H1 (cell line): ENCODE measurements at regions not wholly inside any gene's neighbourhood (a gene's known extent, or its start where the extent isn't known, plus 50 kb on each side); places are given as distances from the start of the nearest gene placed in this dataset.

Experiments used
- CTCF ChIA-PET: fragments of 300-600 bp; sonication (Branson Sonifier 250); formaldehyde crosslinking; loops from one replicate; lab custom pipeline; 2021; ENCODE audit not compliant: partially characterized antibody; lab: Charles Lee
- POLR2A ChIA-PET: fragments of 300-600 bp; sonication (Branson Sonifier 250); formaldehyde crosslinking; loops from one replicate; lab custom pipeline; 2021; ENCODE audit warnings: inconsistent platforms; ENCODE audit not compliant: partially characterized antibody; lab: Charles Lee
- DNase-seq, 2 experiments: peaks; one replicate each; pipeline versions ENCODE4 v3.0.0 to v3.0.0-alpha.2; 2010 to 2022; ENCODE audit warnings: low spot score in 2 of 2, low read depth in 1 of 2, mixed read lengths in 1 of 2
- FAIRE-seq: peaks from 2 replicates; lab custom pipeline; 2011; peaks lifted over from hg19 to GRCh38; lab: Jason Lieb, UNC
- H2AFZ ChIP-seq: 2 replicates; pipeline ENCODE4 v1.8.1; 2012; ENCODE audit warnings: low read length, inconsistent platforms
- H2AK5ac ChIP-seq: 2 replicates; pipeline ENCODE4 v1.6.1; 2013; ENCODE audit warnings: low read depth, low read length
- H2BK120ac ChIP-seq: replicated peaks from 2 replicates; pipeline ENCODE3; 2013; ENCODE audit warnings: low read depth, low read length, inconsistent platforms
- H2BK12ac ChIP-seq: 2 replicates; pipeline ENCODE4 v1.6.1; 2013; ENCODE audit warnings: low read depth, low read length
- H2BK15ac ChIP-seq: 2 replicates; pipeline ENCODE4 v1.6.1; 2013; ENCODE audit warnings: low read length
- H2BK20ac ChIP-seq: 2 replicates; pipeline ENCODE4 v1.6.1; 2013; ENCODE audit warnings: low read length
- H2BK5ac ChIP-seq: 2 replicates; pipeline ENCODE4 v1.6.1; 2013; ENCODE audit warnings: low read depth, low read length
- H3K14ac ChIP-seq: 2 replicates; pipeline ENCODE4 v1.6.1; 2013; ENCODE audit warnings: inconsistent platforms; ENCODE audit not compliant: insufficient read length
- H3K18ac ChIP-seq: 2 replicates; pipeline ENCODE4 v1.6.1; 2013; ENCODE audit warnings: low read length; ENCODE audit errors: extremely low read depth
- H3K23ac ChIP-seq: 2 replicates; pipeline ENCODE4 v1.6.1; 2013; ENCODE audit warnings: inconsistent platforms; ENCODE audit not compliant: insufficient read length
- H3K23me2 ChIP-seq: 2 replicates; pipeline ENCODE4 v1.6.1; 2013; ENCODE audit warnings: low read depth, low read length
- H3K27ac ChIP-seq: 2 replicates; pipeline ENCODE4 v1.6.1; 2011; ENCODE audit warnings: low read depth, low read length, inconsistent platforms
- H3K27me3 ChIP-seq, 4 experiments: replicated peaks in 1 of 4; 1 replicate in 1 of 4; 2 replicates in 3 of 4; pipeline versions ENCODE4 v1.6.1 to v1.8.1; 2011 to 2013; ENCODE audit warnings: low read length in 3 of 4, mild to moderate bottlenecking in 3 of 4, inconsistent platforms in 2 of 4, mixed read lengths in 2 of 4, moderate library complexity in 1 of 4; ENCODE audit not compliant: control insufficient read depth in 3 of 4, insufficient read depth in 3 of 4; ENCODE audit errors: extremely low read depth in 1 of 4
- H3K36me3 ChIP-seq, 4 experiments: 2 replicates each; pipeline versions ENCODE4 v1.6.1 to v1.8.1; 2011 to 2013; ENCODE audit warnings: mild to moderate bottlenecking in 4 of 4, low read length in 3 of 4, moderate library complexity in 2 of 4, control low read depth in 1 of 4, inconsistent platforms in 1 of 4; ENCODE audit not compliant: insufficient read depth in 4 of 4, control insufficient read depth in 2 of 4
- H3K4ac ChIP-seq: replicated peaks from 2 replicates; pipeline ENCODE3; 2013; ENCODE audit warnings: low read length, low read depth, mixed read lengths, inconsistent platforms; ENCODE audit not compliant: insufficient read length
- H3K4me1 ChIP-seq, 4 experiments: replicated peaks in 1 of 4; 1 replicate in 1 of 4; 2 replicates in 3 of 4; pipeline versions ENCODE4 v1.6.1 to v1.8.1; 2011 to 2013; ENCODE audit warnings: low read length in 3 of 4, inconsistent platforms in 2 of 4, mixed read lengths in 1 of 4; ENCODE audit not compliant: insufficient read depth in 4 of 4, control insufficient read depth in 3 of 4
- H3K4me2 ChIP-seq, 2 experiments: 2 replicates each; pipeline versions ENCODE4 v1.6.1 to v1.8.1; 2011 to 2013; ENCODE audit warnings: low read depth in 2 of 2, low read length in 2 of 2, control low read depth in 1 of 2, inconsistent platforms in 1 of 2, mild to moderate bottlenecking in 1 of 2; ENCODE audit not compliant: insufficient read depth in 1 of 2
- H3K4me3 ChIP-seq, 4 experiments: fragments of 200-600, 300-600 bp in 1 of 4; sonication (generic), shearing (Covaris generic), sonication (Bioruptor Twin) in 1 of 4; 2 replicates each; pipeline versions ENCODE4 v1.5.1 to v1.8.1; 2011 to 2016; ENCODE audit warnings: low read length in 4 of 4, low read depth in 3 of 4, control low read depth in 2 of 4, inconsistent platforms in 2 of 4, mild to moderate bottlenecking in 2 of 4, mixed read lengths in 1 of 4, moderate library complexity in 1 of 4; ENCODE audit not compliant: insufficient read depth in 2 of 4; ENCODE audit errors: extremely low read depth in 1 of 4
- H3K56ac ChIP-seq: replicated peaks from 2 replicates; pipeline ENCODE3; 2013; ENCODE audit warnings: low read depth, mild to moderate bottlenecking, mixed read lengths, low read length, inconsistent platforms; ENCODE audit not compliant: insufficient read length
- H3K79me1 ChIP-seq: 2 replicates; pipeline ENCODE4 v1.6.1; 2013; ENCODE audit warnings: low read depth, low read length, control low read depth
- H3K79me2 ChIP-seq, 2 experiments: 2 replicates each; pipeline versions ENCODE4 v1.6.1 to v1.8.1; 2012 to 2013; ENCODE audit warnings: low read length in 2 of 2, mild to moderate bottlenecking in 2 of 2, inconsistent platforms in 1 of 2; ENCODE audit not compliant: insufficient read depth in 2 of 2, control insufficient read depth in 1 of 2
- H3K9ac ChIP-seq, 4 experiments: replicated peaks in 1 of 4; 1 replicate in 1 of 4; 2 replicates in 3 of 4; pipeline versions ENCODE4 v1.6.1 to v1.8.1; 2011 to 2013; ENCODE audit warnings: low read depth in 3 of 4, low read length in 3 of 4, control low read depth in 2 of 4, mild to moderate bottlenecking in 2 of 4, moderate library complexity in 2 of 4, inconsistent platforms in 1 of 4; ENCODE audit errors: extremely low read depth in 1 of 4
- H3K9me3 ChIP-seq, 2 experiments: 2 replicates each; pipeline versions ENCODE4 v1.6.1 to v1.8.1; 2012 to 2013; ENCODE audit warnings: mild to moderate bottlenecking in 2 of 2, moderate library complexity in 2 of 2, control low read depth in 1 of 2, inconsistent platforms in 1 of 2, low read depth in 1 of 2, low read length in 1 of 2, mixed read lengths in 1 of 2; ENCODE audit not compliant: insufficient read depth in 2 of 2
- H4K20me1 ChIP-seq, 2 experiments: replicated peaks in 1 of 2; 2 replicates each; pipeline versions ENCODE3 to v1.8.1; 2011 to 2013; ENCODE audit warnings: inconsistent platforms in 2 of 2, low read length in 2 of 2, mild to moderate bottlenecking in 1 of 2; ENCODE audit not compliant: insufficient read depth in 2 of 2, control insufficient read depth in 1 of 2
- H4K5ac ChIP-seq: 2 replicates; pipeline ENCODE4 v1.6.1; 2013; ENCODE audit warnings: low read length, low read depth, mixed read lengths, inconsistent platforms; ENCODE audit not compliant: insufficient read length
- H4K8ac ChIP-seq: 2 replicates; pipeline ENCODE4 v1.8.0; 2013; ENCODE audit warnings: mild to moderate bottlenecking, moderate library complexity, low read length, inconsistent platforms; ENCODE audit not compliant: insufficient read depth; ENCODE audit errors: extremely low read depth
- H4K91ac ChIP-seq: replicated peaks from 2 replicates; pipeline ENCODE3; 2013; ENCODE audit warnings: low read length, mixed read lengths, inconsistent platforms; ENCODE audit not compliant: insufficient read length
- CTCF ChIP-seq, 3 experiments: IDR thresholded peaks; 1 replicate in 2 of 3; 2 replicates in 1 of 3; pipeline versions ENCODE4 v1.5.1 to v1.6.1; 2011; ENCODE audit warnings: low read length in 3 of 3, mild to moderate bottlenecking in 3 of 3, inconsistent platforms in 2 of 3, low read depth in 1 of 3, moderate library complexity in 1 of 3; ENCODE audit not compliant: insufficient read depth in 1 of 3; ENCODE audit errors: control extremely low read depth in 1 of 3
- E2F6 ChIP-seq: IDR thresholded peaks from 2 replicates; pipeline ENCODE4 v1.6.1; 2012; ENCODE audit warnings: inconsistent platforms
- RAD21 ChIP-seq, 2 experiments: IDR thresholded peaks in 1 of 2; conservative IDR thresholded peaks in 1 of 2; 2 replicates each; pipeline ENCODE4 v1.6.1; 2011; ENCODE audit warnings: low read depth in 2 of 2, low read length in 2 of 2, improper control_type of control experiment in 1 of 2, inconsistent platforms in 1 of 2, mild to moderate bottlenecking in 1 of 2, moderate library complexity in 1 of 2
- WGBS, 2 experiments: shearing (Covaris generic) in 1 of 2; methylation state at CpG; one replicate each; pipeline versions ENCODE4 v1.1.6 to v1.1.7; 2013 to 2015; ENCODE audit warnings: low lambda C conversion rate in 2 of 2, mixed read lengths in 2 of 2, inconsistent platforms in 1 of 2, low coverage in 1 of 2, missing lambda C conversion rate in 1 of 2; ENCODE audit not compliant: insufficient replicate concordance in 2 of 2, insufficient coverage in 1 of 2, insufficient read length in 1 of 2; ENCODE audit errors: extremely low coverage in 1 of 2, missing lambda C conversion rate in 1 of 2; 5-methylcytosine and 5-hydroxymethylcytosine counted together

DNA sequence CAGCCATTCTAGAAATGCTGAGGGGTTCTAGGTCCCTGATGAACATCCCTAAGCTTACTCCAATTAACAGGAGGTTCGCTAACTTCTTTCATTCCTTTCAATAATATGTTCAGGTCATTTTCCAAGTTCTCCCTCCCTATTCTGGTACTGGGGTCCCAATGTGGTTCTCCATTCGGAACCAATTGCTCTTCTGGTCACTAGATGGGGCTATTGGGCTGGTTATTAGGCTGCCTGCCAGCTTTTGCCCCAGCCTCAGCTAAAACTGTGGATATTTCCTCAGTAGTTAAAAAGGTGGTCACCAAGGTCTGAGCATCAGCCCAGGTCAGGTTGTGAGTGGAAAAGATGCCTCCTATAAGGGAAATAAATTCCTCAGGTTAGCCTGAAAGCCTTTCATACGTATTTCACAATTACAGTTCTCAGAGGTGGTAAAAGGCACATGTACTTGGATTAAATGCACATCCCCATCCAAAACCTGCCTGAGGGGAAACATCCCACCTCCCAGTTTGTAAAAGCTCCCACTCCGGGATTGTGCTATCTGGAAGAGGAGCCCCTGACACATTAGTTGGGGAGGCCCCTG, 161.1 kb upstream of the CCDC179 start:
- Histone ChIP-seq H3K79me2 (no peaks in the 10 kb centered on the region), H3K79me1 (no peaks in the 10 kb centered on the region), H2BK5ac (no peak overlapping the region), H3K56ac (no peak overlapping the region), H2AK5ac (no peak overlapping the region), H3K4me2 (no peak overlapping the region), H3K23me2 (no peaks in the 10 kb centered on the region), H2BK20ac (no peak overlapping the region), H2AFZ (no peak overlapping the region; the same call in 1 of the 2 replicates), H3K23ac (no peak overlapping the region)
- DNase-seq = peak in 1 of 2 experiments; percentile 2
- TF ChIP-seq E2F6 (no peak), RAD21 (IDR thresholded peaks at IDR 0.05 in 1 of 2, conservative IDR thresholded peaks at IDR 0.05 in 1 of 2; ENCODE audit: low read depth in 2 of 2, low read length in 2 of 2) (peak; percentile 89 to 94), CTCF (IDR thresholded peaks at IDR 0.05; ENCODE audit: control extremely low read depth in 1 of 3, insufficient read depth in 1 of 3, low read depth in 1 of 3, low read length in 3 of 3) (peak; percentile 31 to 83 (median 76))
- TF ChIP-seq, all 59 proteins: peak for 2
- ChIA-PET CTCF (interaction anchor here (1.0 to 3.4 kb wide), 18 partner anchors 13 to 1592 kb away, joined by 3 to 14 read pairs (median 5); no protein-coding TSS in a partner anchor), POLR2A (no interaction called here)
- Histone ChIP-seq H3K9me3 (no peaks in the 10 kb centered on the region), H3K14ac (no peak overlapping the region), H3K4me1 (no peaks in the 10 kb centered on the region), H3K18ac (no peak overlapping the region), H4K8ac (no peak overlapping the region), H2BK15ac (no peak overlapping the region), H2BK120ac (no peak overlapping the region), H4K5ac (no peak overlapping the region), H4K91ac (no peak overlapping the region), H3K4ac (no peak overlapping the region), H3K4me3 (no peak overlapping the region), H3K36me3 (no peaks in the 10 kb centered on the region), H2BK12ac (no peak overlapping the region), H4K20me1 (no peaks in the 10 kb centered on the region), H3K27me3 (no peaks in the 10 kb centered on the region), H3K27ac (no peak overlapping the region; the same call in 1 of the 2 replicates), H3K9ac (no peak overlapping the region)
- 25% methylated on average over 4 of the region's 4 CpGs; no CpG with 5 or more reads in 1 of the 2 experiments for WGBS, 2 experiments
- FAIRE-seq = peak; percentile 84
